ENCODE measurements at regions not wholly inside any gene's neighbourhood (a gene's known extent, or its start where the extent isn't known, plus 50 kb on each side); places are given as distances from the start of the nearest gene placed in this dataset.

- no peak for TF ChIP-seq CTCF (IDR thresholded peaks at IDR 0.05; ENCODE audit: control insufficient read depth, extremely low read depth, insufficient read depth)
- no peak for DNase-seq (ENCODE audit: low read depth)
- H3K4me3 ChIP-seq (ENCODE audit: low read depth, low read length) = no peak overlapping the region
These were observed 237.4 kb downstream of the RRAGC start for GRCh38 chr1:38622197-38622596.

GRCh38 chr1:38616846-38617245 is 242.7 kb downstream of the RRAGC start:
- no peak for DNase-seq (ENCODE audit: low read depth)
- TF ChIP-seq CTCF (IDR thresholded peaks at IDR 0.05; ENCODE audit: control insufficient read depth, extremely low read depth, insufficient read depth) = no peak

GRCh38 chr1:38615680-38616079 is 243.9 kb downstream of the RRAGC start:
- H3K4me3 ChIP-seq (ENCODE audit: low read depth, low read length) = no peak overlapping the region
- TF ChIP-seq CTCF (IDR thresholded peaks at IDR 0.05; ENCODE audit: control insufficient read depth, extremely low read depth, insufficient read depth) = 0 out of 2 replicates have a peak, but pooled peaks have one; percentile 14
- no peak for DNase-seq (ENCODE audit: low read depth)

More at GRCh38 chr1:38616846-38617245, 242.7 kb downstream of the RRAGC start:
- no peak overlapping the region for H3K4me3 ChIP-seq (ENCODE audit: low read depth, low read length)

- no peak for DNase-seq (ENCODE audit: low read depth)
- TF ChIP-seq CTCF (IDR thresholded peaks at IDR 0.05; ENCODE audit: control insufficient read depth, extremely low read depth, insufficient read depth) = no peak
- no peak overlapping the region for H3K4me3 ChIP-seq (ENCODE audit: low read depth, low read length)
These were observed 244.7 kb downstream of the RRAGC start for GRCh38 chr1:38614861-38615260.

- no peak overlapping the region for H3K4me3 ChIP-seq (ENCODE audit: low read depth, low read length)
These were observed 245.6 kb downstream of the RRAGC start for GRCh38 chr1:38613996-38614395.

GRCh38 chr1:38612951-38613350 is 246.6 kb downstream of the RRAGC start:
- TF ChIP-seq CTCF (IDR thresholded peaks at IDR 0.05; ENCODE audit: control insufficient read depth, extremely low read depth, insufficient read depth) = no peak
- DNase-seq (ENCODE audit: low read depth) = no peak
- H3K4me3 ChIP-seq (ENCODE audit: low read depth, low read length) = no peak overlapping the region

More at GRCh38 chr1:38613996-38614395, 245.6 kb downstream of the RRAGC start:
- DNase-seq (ENCODE audit: low read depth) = no peak
- TF ChIP-seq CTCF (IDR thresholded peaks at IDR 0.05; ENCODE audit: control insufficient read depth, extremely low read depth, insufficient read depth) = no peak

GRCh38 chr1:38611664-38612211 is 247.8 kb downstream of the RRAGC start:
- H3K4me3 ChIP-seq (ENCODE audit: low read depth, low read length) = no peak overlapping the region
- no peak for TF ChIP-seq CTCF (IDR thresholded peaks at IDR 0.05; ENCODE audit: control insufficient read depth, extremely low read depth, insufficient read depth)
- no peak for DNase-seq (ENCODE audit: low read depth)
